Hematopoietic multipotent progenitor cell treated with erythropoietin and hydrocortisone succinate and interleukin-3 and kit ligand, for 4 days (in vitro differentiated cells): ENCODE measurements at regions not wholly inside any gene's neighbourhood (a gene's known extent, or its start where the extent isn't known, plus 50 kb on each side); places are given as distances from the start of the nearest gene placed in this dataset.

ENCODE experiments used
- DNase-seq: peaks from one replicate; pipeline ENCODE4 v3.0.0-alpha.2; 2015

- no peak for DNase-seq
These were observed 280.5 kb upstream of the IRX4 start for GRCh38 chr5:2163060-2163856.

- no peak for DNase-seq
These were observed 278.1 kb upstream of the IRX4 start for GRCh38 chr5:2160811-2161210.

DNA sequence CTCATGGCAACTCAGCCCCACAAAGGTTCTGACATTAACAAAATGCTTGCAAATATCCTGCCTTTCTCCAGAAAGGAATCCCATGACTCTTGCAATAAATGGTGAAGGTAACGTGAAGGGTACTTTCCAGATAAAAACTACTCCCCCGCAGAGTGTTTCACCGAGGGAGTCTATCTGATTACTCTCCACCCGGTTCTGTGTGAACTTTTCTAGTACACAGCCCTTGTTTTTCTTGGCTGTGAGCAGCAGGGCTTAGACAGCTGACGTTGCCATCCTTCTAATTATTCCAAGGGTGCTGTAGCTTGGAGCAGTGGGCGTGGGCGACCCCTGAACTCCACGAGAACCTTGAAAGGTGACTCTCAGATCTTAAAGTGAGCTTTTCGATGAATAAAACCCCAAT, 276.0 kb upstream of the IRX4 start:
- DNase-seq: no peak

- DNase-seq: no peak
These were observed 275.4 kb upstream of the IRX4 start for GRCh38 chr5:2158109-2158508.

- DNase-seq: no peak
These were observed 274.6 kb upstream of the IRX4 start for GRCh38 chr5:2157372-2157771.

- DNase-seq: no peak
These were observed 273.8 kb upstream of the IRX4 start for GRCh38 chr5:2156358-2157059.

DNA sequence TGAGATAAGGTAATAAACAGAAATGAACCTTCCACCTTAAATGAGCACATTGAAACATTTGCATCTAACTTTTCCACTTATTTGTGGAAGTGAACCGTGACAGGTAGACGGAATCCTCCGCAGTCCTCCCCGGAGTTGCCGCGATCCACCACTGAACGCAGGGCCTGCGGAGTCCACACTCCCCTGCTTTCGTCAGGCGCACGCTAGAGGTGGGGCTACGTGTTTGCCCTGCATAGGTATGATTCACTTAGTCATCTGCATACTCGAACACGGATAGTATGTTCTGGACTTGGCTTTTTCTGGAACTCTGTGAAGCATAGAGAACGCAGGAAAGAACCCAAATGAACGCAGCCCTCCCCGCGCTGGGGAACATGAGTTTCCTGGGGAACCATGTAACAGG, 272.8 kb upstream of the IRX4 start:
- no peak for DNase-seq

- DNase-seq: no peak
These were observed 271.1 kb upstream of the IRX4 start for GRCh38 chr5:2153802-2154201.

- no peak for DNase-seq
These were observed 270.6 kb upstream of the IRX4 start for GRCh38 chr5:2153350-2153749.

DNA sequence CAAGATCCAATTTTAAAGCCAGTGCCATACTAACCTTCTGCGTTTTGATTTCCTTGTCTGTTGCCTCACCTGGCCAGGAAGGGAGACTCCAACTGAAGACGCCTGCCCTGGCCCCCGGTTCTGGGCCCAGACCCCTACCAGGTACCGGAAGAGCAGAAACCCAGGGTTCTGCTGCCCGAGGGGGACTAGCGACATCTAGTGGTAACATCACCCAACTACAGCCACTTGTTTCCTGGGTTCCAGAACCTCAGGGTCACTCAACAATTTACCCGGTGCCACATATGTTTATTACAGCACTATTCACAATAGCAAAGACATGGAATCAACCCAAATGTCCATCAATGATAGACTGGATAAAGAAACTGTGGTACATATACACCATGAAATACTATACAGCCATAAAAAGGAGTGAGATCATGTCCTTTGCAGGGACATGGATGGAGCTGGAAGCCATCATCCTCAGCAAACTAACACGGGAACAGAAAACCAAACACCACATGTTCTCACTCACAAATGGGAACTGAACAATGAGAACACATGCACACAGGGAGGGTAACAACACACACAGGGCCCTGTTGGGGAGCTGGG, 268.7 kb upstream of the IRX4 start:
- DNase-seq: peak; percentile 15

DNA sequence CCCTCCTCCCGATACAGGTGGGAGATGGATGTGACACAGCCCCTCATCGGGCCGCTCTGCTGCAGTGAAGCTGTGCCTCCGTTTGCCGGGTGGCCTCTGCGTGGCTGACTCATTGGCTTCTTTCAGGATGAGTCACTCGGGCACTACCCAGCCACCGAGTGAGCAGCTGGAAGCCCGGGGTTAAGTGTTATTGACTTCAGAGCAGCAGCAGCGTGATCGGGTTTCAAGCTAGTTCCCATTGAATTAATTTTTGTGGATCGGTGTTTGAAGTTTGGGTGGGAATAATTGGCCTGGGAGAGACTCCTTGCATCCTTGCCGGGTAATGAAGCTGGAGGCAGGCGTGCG, 266.4 kb upstream of the IRX4 start:
- DNase-seq: no peak

DNA sequence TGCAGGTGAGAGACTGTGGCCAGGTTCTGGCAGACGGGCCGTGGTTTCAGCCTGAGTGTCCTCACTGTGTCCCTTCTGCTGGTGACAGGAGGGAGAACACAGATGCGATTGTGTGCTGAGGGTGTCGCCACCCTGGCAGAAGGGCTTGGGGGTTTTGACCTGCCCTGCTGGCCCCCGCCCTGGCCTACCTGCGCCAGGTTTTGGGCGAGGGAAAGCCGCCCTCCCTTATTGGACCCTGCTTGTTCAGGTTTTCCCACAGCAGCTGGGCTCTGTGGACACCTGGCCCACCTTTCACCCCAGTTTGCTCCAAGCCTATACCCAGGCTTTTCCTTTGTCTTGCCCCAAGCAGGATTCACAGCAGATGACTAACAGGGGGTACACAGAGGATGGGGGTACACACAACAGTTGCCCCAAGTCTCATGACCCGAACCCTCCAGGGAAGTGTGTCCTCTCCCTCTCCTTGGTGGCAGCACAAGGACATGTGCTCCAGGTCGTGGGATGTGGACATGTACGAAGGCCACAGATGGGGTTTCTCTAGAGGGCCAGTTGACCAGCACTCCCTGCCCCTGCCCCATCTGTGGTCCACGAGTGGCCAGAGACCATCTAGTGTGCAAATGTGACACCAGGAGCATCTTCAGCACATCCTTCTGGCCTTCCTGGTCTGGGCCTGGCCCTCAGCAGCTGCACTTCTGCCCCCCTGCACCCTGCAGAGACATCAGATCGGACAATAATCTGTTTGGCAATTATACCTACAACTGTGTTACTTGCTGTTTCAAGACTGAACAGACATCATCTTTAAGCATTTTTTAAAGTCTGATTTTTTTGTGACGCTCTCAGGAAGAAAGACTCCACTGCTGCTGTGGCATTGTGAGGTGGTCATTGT, 265.8 kb upstream of the IRX4 start:
- no peak for DNase-seq

DNA sequence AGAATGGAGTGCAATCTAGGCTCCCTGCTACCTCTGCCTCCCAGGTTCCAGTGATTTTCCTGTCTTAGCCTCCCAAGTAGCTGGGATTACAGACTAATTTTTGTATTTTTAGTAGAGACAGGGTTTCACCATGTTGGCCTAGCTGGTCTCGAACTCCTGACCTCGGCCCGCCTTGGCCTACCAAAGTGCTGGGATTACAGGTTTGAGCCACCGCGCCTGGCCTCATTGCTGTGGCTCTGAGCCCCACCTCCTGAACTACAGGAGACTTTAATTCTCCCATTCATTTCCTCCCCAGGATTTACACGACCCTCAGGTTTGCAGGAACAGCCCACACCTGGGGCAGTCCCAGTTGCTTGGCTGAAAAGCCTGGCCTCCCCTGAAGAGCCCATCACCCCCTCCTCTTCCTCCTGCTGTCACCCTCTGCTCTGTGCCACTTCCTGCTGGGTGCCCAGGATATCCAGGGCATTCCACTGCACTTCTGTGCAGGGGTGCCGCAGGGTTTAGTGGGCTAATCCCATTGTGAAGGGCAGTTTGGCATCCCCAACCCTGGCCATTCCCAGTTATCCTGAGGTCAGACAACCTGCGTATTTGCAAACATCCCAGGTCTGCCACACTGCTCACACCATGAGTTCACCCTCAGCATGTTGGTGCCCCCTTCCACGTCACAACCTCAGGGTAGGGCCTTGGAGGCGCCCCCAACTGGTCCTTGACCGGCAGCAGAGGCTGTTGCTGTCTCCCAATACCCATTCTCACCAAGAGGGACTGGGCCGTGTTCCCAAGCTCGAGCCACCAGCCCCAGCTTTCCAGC, 265.0 kb upstream of the IRX4 start:
- no peak for DNase-seq

DNA sequence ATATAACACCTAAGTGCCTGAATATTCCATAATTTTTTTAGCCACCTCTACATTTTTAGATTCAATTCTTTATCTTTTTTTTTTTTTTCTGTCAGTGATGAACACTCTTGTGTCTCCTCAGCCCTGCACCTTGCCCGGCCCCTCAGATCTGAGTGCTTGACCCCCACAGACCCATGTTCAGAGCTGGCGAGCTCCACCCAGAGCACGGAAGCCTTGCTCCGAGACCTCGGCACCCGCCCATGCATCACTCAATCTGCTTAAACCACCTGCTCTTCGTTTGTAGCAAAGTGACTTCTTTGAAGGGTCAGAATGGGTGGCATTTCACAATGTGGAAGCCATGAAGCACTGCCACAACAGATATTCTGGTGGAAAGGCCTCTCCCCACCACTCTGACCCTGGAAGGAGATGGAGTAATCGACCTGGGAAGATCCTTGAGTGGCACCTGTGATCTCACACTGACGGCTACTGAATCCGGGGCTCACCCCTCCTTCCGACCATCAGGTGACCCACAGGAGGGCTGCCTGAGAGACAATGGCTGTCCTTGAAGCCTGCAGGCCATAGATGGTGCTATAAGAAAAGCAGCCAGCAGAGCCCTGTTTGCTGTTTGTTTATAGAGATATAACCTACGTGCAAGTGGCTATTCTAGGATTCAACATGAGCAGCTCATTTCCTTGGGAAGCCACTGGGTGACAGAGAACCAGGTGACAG, 261.1 kb upstream of the IRX4 start:
- DNase-seq: no peak

DNA sequence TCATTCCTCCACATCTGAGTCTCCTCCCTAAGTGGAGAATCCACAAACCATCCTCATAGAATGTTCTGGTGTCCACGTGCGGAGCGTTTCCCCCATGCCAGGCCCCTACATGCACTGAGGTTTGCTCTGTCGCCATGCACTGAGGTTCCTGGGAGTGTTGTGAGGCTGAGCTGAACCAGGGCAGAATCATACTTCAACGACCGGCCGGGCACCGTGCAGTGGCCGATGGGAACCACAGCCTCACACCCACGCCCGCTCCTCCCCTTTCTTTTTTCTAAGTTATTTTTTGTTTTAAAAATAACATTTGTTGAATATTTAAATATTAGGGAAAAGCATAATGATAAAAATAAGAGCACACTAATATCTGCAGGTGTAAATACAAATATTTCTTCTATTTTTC, 260.4 kb upstream of the IRX4 start:
- no peak for DNase-seq

DNA sequence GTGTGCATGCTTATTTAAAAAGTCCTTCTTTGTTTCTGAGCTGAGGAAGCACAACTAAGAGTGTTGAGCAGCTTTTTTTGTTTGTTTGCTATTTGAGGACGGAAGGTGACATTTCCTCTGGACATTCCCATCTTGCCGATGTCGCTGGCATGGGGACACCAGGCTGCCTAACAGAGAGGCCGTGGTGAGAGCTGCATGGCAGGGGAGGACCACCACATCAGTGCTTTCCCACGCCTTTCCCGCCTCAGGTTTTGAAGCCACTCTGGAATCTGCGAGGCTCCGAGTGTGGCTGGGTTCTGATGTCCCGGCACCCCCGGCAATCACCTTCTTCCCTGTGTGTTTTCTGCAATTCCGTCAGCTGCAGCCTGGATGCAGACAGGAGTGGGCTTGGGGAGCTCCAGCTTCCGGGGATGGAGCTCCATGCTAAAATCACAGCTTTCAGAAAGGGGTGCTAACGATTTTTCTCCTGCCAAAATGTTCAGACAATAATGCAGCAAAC, 259.8 kb upstream of the IRX4 start:
- no peak for DNase-seq

GRCh38 chr5:2141254-2142000, 258.7 kb upstream of the IRX4 start:
- DNase-seq: no peak

DNA sequence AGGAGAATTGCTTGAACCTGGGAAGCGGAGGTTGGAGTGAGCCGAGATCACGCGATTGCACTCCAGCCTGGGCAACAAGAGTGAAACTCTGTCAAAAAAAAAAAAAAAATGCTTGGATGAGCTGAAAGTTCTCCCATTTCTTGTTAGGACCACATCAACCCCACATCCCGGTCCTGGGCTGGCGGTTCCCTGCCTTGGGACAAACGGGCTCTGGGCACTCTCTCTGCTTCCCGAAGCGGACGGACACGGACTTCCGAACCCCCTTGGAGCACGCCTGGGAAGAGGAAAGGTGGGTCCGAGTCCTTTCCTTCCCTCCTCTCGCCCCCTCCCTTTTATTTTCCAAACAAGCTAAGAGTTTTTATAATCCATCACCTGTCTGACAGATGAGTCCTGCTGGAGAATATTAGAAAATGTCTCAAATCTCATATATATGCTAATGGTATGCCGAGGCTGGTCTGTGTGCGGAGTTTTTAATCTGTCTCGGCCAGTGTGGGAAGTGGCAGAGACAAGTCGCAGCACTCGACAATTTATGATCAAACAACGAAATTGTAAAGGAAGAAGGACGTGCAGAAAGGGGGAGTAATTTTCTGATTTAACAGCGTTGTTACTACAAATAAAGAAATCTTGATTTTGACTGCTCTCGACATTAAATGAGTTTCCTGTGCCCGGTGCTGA, 257.9 kb upstream of the IRX4 start:
- DNase-seq: no peak

DNA sequence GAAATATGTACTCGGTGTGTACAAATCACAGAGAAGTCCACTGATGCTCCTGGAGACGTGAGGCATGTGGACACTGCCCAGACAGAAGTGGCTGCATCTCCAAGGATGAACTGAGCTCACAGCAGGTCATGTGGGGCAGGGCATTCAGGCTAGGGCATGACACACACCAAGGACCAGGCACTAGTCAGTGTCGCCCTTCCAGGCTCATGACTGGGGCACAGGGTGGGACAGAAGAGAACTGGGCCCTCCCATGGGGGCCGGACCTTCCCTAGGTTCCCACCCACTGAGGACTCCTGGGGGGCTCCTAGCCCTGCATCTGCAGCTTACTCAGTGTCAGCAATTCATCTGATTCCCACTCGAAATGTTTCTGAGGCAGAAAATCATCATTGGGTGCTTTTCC, 256.8 kb upstream of the IRX4 start:
- DNase-seq: no peak

DNA sequence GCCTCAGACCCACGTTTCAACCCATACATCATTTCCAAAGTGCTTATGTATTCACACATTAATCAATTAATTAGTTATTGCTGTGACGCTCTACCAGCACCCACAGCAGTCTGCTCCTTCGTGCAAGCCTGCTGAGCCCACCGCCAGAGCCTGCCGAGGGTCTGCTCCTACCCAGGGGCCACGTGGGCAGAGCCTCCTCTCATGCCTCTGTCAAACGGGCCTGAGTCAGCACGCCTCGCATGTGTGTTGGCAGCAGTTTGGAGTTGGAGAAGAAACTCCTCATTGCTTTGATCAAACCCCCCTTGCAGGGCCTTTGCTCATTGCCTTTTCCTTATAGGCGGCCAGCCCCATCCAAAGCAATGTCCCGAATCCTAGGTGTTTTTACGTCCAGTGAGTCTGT, 256.2 kb upstream of the IRX4 start:
- no peak for DNase-seq
